Spleen (tissue), 11 donors: ENCODE measurements at regions not wholly inside any gene's neighbourhood (a gene's known extent, or its start where the extent isn't known, plus 50 kb on each side); places are given as distances from the start of the nearest gene placed in this dataset.

Experiments
- DNase-seq: peaks from one replicate; pipeline ENCODE4 v3.0.0-alpha.2; 2020
- H3K27ac ChIP-seq, 8 donors: fragments of 200-600 bp; sonication (generic) in 7 of 8; 1 replicate in 4 of 8; 2 replicates in 4 of 8; pipeline versions ENCODE4 v1.5.0 to v1.8.0; 2016 to 2021; ENCODE audit warnings: inconsistent platforms in 4 of 8, mild to moderate bottlenecking in 4 of 8, moderate library complexity in 1 of 8
- H3K27me3 ChIP-seq, 7 donors: fragments of 200-600 bp; sonication (generic) in 6 of 7; replicated peaks in 1 of 7; 1 replicate in 4 of 7; 2 replicates in 3 of 7; pipeline versions ENCODE4 v1.5.0 to v1.8.0; 2016 to 2021; ENCODE audit warnings: inconsistent platforms in 3 of 7, mild to moderate bottlenecking in 1 of 7
- H3K36me3 ChIP-seq, 6 donors: fragments of 200-600 bp; sonication (generic) in 5 of 6; 1 replicate in 4 of 6; 2 replicates in 2 of 6; pipeline versions ENCODE4 v1.5.0 to v1.8.0; 2016 to 2021; ENCODE audit warnings: inconsistent platforms in 2 of 6
- H3K4me1 ChIP-seq, 6 donors: fragments of 200-600 bp; sonication (generic) in 5 of 6; 1 replicate in 3 of 6; 2 replicates in 3 of 6; pipeline versions ENCODE4 v1.5.0 to v1.8.0; 2016 to 2021; ENCODE audit warnings: inconsistent platforms in 3 of 6
- H3K4me3 ChIP-seq, 8 donors: fragments of 200-600 bp; sonication (generic) in 7 of 8; 1 replicate in 4 of 8; 2 replicates in 4 of 8; pipeline versions ENCODE4 v1.5.0 to v1.8.0; 2016 to 2021; ENCODE audit warnings: inconsistent platforms in 4 of 8, mild to moderate bottlenecking in 4 of 8, moderate library complexity in 2 of 8
- H3K9me3 ChIP-seq, 8 donors: fragments of 200-600 bp; sonication (generic) in 7 of 8; 1 replicate in 4 of 8; 2 replicates in 4 of 8; pipeline versions ENCODE4 v1.5.0 to v1.8.0; 2016 to 2021; ENCODE audit warnings: inconsistent platforms in 4 of 8
- POLR2A ChIP-seq, 3 donors: fragments of 450-650 bp; IDR thresholded peaks; one replicate each; pipeline ENCODE4 v1.5.1; 2017; ENCODE audit warnings: antibody characterized with exemption in 3 of 3, mild to moderate bottlenecking in 1 of 3
- POLR2AphosphoS5 ChIP-seq, 3 donors: sonication (generic); formaldehyde crosslinking; IDR thresholded peaks; one replicate each; pipeline ENCODE4 v1.5.1; 2017; ENCODE audit warnings: antibody characterized with exemption in 3 of 3
- WGBS, 5 donors: extraction: QIAGEN DNeasy Blood & Tissue Kit in 3 of 5; methylation state at CpG; one replicate each; pipeline versions ENCODE4 v1.1.5 to v1.1.7; 2013 to 2018; 5-methylcytosine and 5-hydroxymethylcytosine counted together
- intact Hi-C: fragments of 100-400 bp; cut with DNase I; formaldehyde crosslinking; loops from one replicate; pipeline ENCODE4 v1.15.0; 2023; ENCODE audit warnings: low total_unique reads
- TF ChIP-seq, protein P1 (sequence below), 11 experiments: fragments of 200-600 bp in 7 of 11; fragments of 450-650 bp in 4 of 11; sonication (generic) in 4 of 11; IDR thresholded peaks in 8 of 11; conservative IDR thresholded peaks in 3 of 11; 1 replicate in 7 of 11; 2 replicates in 4 of 11; pipeline versions ENCODE4 v1.4.0 to v1.8.0; 2016 to 2021; ENCODE audit warnings: antibody characterized with exemption in 11 of 11, inconsistent platforms in 4 of 11, mild to moderate bottlenecking in 1 of 11
- donor health status: healthy with polysubstance abuse.
- donor health status: DM: no; HTN: no; CAD: no; lungs with moderate emphysema.
- donor health status: DM: no; HTN: no; CAD: no.
- donor health status: Bipolar disorder and iron deficiency.
- donor health status: healthy.
- donor health status: DM: no; HTN: no; CAD: no.
- donor health status: DM: yes; HTN: yes; CAD: no.

DNA sequence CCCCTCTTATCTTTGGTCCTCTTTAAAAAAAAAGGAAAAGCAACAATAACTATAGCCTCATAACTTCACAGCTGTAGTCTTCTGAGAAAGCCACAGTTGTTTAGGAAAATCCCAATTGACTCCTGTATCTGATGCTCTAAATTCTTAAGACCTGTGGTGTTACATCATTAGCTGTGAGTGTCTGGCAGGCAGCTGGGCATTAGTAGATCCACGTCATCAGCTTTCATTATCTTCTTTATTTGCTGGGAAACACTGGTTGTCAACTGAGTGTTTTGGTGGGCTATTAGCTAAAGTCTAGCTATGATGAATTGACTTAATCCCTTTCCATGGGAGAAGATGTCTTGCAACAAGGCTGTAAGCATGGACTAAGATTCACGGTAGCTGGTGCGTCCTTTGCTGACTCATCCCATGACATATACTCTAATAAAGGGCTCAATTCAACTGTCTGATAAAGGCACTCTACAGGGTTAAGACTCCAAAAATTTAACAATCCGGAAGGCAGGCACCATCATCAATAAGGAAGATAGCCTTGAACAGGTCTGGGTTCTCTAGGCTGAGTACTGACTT lies 517.2 kb downstream of the PLCL1 start:
- WGBS, 5 donors, result 75 to 88% (median 80%) methylated on average over 4 of the region's 4 CpGs
- no peak overlapping the region for H3K27ac ChIP-seq
- no peaks in the 10 kb centered on the region for H3K9me3 ChIP-seq
- H3K4me1 ChIP-seq, result peaks cover 0 to 9% (median 0%) of the 10 kb centered on the region in 6 donors
- no peak overlapping the region for H3K4me3 ChIP-seq
- TF ChIP-seq POLR2A (IDR thresholded peaks at IDR 0.05) (no peak), POLR2AphosphoS5 (IDR thresholded peaks at IDR 0.05) (no peak)
- TF ChIP-seq, protein P1, sequence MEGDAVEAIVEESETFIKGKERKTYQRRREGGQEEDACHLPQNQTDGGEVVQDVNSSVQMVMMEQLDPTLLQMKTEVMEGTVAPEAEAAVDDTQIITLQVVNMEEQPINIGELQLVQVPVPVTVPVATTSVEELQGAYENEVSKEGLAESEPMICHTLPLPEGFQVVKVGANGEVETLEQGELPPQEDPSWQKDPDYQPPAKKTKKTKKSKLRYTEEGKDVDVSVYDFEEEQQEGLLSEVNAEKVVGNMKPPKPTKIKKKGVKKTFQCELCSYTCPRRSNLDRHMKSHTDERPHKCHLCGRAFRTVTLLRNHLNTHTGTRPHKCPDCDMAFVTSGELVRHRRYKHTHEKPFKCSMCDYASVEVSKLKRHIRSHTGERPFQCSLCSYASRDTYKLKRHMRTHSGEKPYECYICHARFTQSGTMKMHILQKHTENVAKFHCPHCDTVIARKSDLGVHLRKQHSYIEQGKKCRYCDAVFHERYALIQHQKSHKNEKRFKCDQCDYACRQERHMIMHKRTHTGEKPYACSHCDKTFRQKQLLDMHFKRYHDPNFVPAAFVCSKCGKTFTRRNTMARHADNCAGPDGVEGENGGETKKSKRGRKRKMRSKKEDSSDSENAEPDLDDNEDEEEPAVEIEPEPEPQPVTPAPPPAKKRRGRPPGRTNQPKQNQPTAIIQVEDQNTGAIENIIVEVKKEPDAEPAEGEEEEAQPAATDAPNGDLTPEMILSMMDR (IDR thresholded peaks at IDR 0.05 in 8 of 11, conservative IDR thresholded peaks at IDR 0.05 in 3 of 11), result no peak
- intact Hi-C loops, result no loop called here
- peaks cover 0 to 61% (median 3%) of the 10 kb centered on the region in 7 donors for H3K27me3 ChIP-seq
- no peaks in the 10 kb centered on the region for H3K36me3 ChIP-seq
- DNase-seq, result no peak

DNA sequence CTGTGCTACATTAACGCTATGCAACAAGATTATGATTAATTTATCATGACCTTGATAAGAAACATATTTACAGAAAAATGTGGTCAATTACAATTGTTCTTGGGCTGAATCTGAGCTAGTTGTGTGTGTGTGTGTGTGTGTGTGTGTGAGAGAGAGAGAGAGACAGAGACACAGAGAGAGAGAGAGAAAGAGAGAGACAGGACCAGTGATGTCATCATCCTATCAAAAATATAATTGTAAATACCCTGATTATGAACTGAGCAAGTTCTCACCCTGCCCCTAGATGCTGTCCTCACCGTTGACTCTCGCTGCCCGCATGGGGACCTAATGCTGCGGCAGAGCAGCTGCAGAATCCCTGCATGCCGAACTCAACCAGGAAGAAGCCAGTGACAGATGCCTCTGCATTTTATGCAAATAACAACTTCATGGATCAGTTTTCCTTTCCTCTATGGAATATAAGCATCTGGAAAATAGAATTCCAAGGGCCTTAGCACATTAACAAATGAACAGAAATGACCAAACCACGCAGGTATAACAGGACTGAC lies 512.5 kb downstream of the PLCL1 start:
- intact Hi-C loops, result no loop called here
- no peak overlapping the region for H3K4me3 ChIP-seq
- H3K9me3 ChIP-seq, result no peaks in the 10 kb centered on the region
- no peaks in the 10 kb centered on the region for H3K4me1 ChIP-seq
- H3K36me3 ChIP-seq, result no peaks in the 10 kb centered on the region
- H3K27me3 ChIP-seq, result peaks cover 0 to 63% (median 7%) of the 10 kb centered on the region in 7 donors
- TF ChIP-seq POLR2A (IDR thresholded peaks at IDR 0.05), result no peak
- TF ChIP-seq, protein P1 (IDR thresholded peaks at IDR 0.05 in 8 of 11, conservative IDR thresholded peaks at IDR 0.05 in 3 of 11), result no peak
- no peak for TF ChIP-seq POLR2AphosphoS5 (IDR thresholded peaks at IDR 0.05)
- 79 to 85% (median 83%) methylated on average over 7 of the region's 7 CpGs for WGBS, 5 donors
- no peak for DNase-seq
- no peak overlapping the region for H3K27ac ChIP-seq

DNA sequence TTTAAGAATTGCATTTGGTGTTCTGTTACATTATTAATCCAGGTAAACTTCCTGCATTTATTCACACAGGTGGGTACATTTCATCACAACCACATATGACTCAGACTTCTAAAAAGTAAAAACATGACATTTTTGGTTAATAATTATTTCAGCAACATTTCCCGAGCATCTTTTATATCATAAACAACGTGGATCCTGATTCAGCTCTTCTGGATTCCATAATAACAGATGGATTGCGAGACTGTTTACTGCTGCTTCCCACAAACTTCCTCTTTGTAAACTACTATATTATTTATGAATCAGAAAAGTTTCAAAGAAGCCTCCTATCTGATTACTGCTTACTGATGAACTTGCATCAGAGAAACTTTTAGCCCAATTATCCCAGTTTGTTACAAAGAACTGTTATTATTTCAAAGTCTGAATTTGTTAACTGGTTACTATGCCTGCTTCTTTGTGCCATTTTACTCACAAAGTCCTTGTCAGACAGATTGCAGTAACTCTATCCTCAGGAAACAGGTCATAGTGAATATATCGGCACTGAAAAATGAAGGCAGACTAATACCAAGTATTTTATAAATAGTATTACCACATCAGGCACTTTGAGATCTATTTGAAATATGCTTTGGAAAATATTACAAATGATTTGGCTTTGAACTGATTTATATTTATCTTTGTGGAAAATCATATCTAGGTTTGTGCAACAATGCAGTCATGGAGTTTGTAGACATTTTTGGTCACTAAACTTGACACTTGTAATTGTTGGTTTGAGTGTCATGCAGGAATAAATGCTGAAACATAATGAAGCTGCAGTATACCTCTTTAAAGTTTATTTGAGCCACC lies 511.6 kb downstream of the PLCL1 start:
- TF ChIP-seq, protein P1 (IDR thresholded peaks at IDR 0.05 in 8 of 11, conservative IDR thresholded peaks at IDR 0.05 in 3 of 11), result no peak
- TF ChIP-seq POLR2A (IDR thresholded peaks at IDR 0.05), result no peak
- no peak for TF ChIP-seq POLR2AphosphoS5 (IDR thresholded peaks at IDR 0.05)
- no peaks in the 10 kb centered on the region for H3K9me3 ChIP-seq
- DNase-seq, result no peak
- intact Hi-C loops, result no loop called here
- no peak overlapping the region for H3K27ac ChIP-seq
- peaks cover 0 to 58% (median 7%) of the 10 kb centered on the region in 7 donors for H3K27me3 ChIP-seq
- no peak overlapping the region for H3K4me3 ChIP-seq
- 47 to 73% (median 61%) methylated on average over 4 of the region's 4 CpGs for WGBS, 5 donors
- H3K4me1 ChIP-seq, result no peaks in the 10 kb centered on the region
- no peaks in the 10 kb centered on the region for H3K36me3 ChIP-seq
